Neural crest cell (in vitro differentiated cells): ENCODE measurements at regions not wholly inside any gene's neighbourhood (a gene's known extent, or its start where the extent isn't known, plus 50 kb on each side); places are given as distances from the start of the nearest gene placed in this dataset.

Experiments
- DNase-seq: peaks from one replicate; pipeline ENCODE4 v3.0.0; 2021; ENCODE audit warnings: low read depth, mixed read lengths, low spot score
- H3K27ac Mint-ChIP-seq: one replicate; pipeline ENCODE4 v1.8.0; 2021; ENCODE audit warnings: mild to moderate bottlenecking, mixed read lengths; ENCODE audit not compliant: unreplicated experiment
- H3K27me3 Mint-ChIP-seq: 2 replicates; pipeline ENCODE4 v1.8.0; 2021; ENCODE audit warnings: low read depth, mild to moderate bottlenecking, mixed read lengths
- H3K36me3 Mint-ChIP-seq: 2 replicates; pipeline ENCODE4 v1.8.0; 2021; ENCODE audit warnings: low read depth, mild to moderate bottlenecking, mixed read lengths
- H3K4me1 Mint-ChIP-seq: 2 replicates; pipeline ENCODE4 v1.8.0; 2021; ENCODE audit warnings: mixed read lengths
- H3K4me3 Mint-ChIP-seq: one replicate; pipeline ENCODE4 v1.8.0; 2021; ENCODE audit warnings: mild to moderate bottlenecking, mixed read lengths
- H3K9me3 Mint-ChIP-seq: 2 replicates; pipeline ENCODE4 v1.8.0; 2021; ENCODE audit warnings: mixed read lengths
- CTCF ChIP-seq: fragments of 200-600 bp; sonication (generic); conservative IDR thresholded peaks from 2 replicates; pipeline ENCODE4 v1.5.0; 2021; ENCODE audit warnings: antibody characterized with exemption, mild to moderate bottlenecking

- Mint-ChIP-seq H3K36me3 (no peaks in the 10 kb centered on the region), H3K9me3 (no peaks in the 10 kb centered on the region), H3K4me3 (no peak overlapping the region), H3K27ac (peak overlapping the region; percentile 50), H3K27me3 (no peaks in the 10 kb centered on the region), H3K4me1 (peaks cover 32% of the 10 kb centered on the region)
- no peak for TF ChIP-seq CTCF
- DNase-seq: no peak
Measured at GRCh38 chr2:240324312-240325015, 111.0 kb upstream of the GPC1 start.

GRCh38 chr2:240325016-240326007, 110.2 kb upstream of the GPC1 start:
- no peak for TF ChIP-seq CTCF
- Mint-ChIP-seq H3K9me3 (no peaks in the 10 kb centered on the region), H3K36me3 (no peaks in the 10 kb centered on the region), H3K4me1 (peaks cover 27% of the 10 kb centered on the region), H3K27me3 (no peaks in the 10 kb centered on the region), H3K27ac (no peak overlapping the region), H3K4me3 (no peak overlapping the region)
- no peak for DNase-seq

GRCh38 chr2:240326246-240326645, 109.2 kb upstream of the GPC1 start:
- no peaks in the 10 kb centered on the region for H3K9me3 Mint-ChIP-seq
- peak overlapping the region; percentile 71 for H3K27ac Mint-ChIP-seq
- H3K4me3 Mint-ChIP-seq: no peak overlapping the region
- DNase-seq: no peak
- H3K27me3 Mint-ChIP-seq: no peaks in the 10 kb centered on the region
- H3K36me3 Mint-ChIP-seq: no peaks in the 10 kb centered on the region
- H3K4me1 Mint-ChIP-seq: peaks cover 18% of the 10 kb centered on the region
- TF ChIP-seq CTCF: no peak

GRCh38 chr2:240326886-240327285, 108.6 kb upstream of the GPC1 start:
- no peak for TF ChIP-seq CTCF
- Mint-ChIP-seq H3K4me1 (peaks cover 17% of the 10 kb centered on the region), H3K9me3 (no peaks in the 10 kb centered on the region), H3K36me3 (no peaks in the 10 kb centered on the region), H3K27ac (peak overlapping the region; percentile 65), H3K27me3 (no peaks in the 10 kb centered on the region), H3K4me3 (no peak overlapping the region)
- DNase-seq: no peak

- no peak overlapping the region for H3K4me3 Mint-ChIP-seq
- no peaks in the 10 kb centered on the region for H3K9me3 Mint-ChIP-seq
- TF ChIP-seq CTCF: no peak
- no peak for DNase-seq
- peaks cover 17% of the 10 kb centered on the region for H3K4me1 Mint-ChIP-seq
- no peaks in the 10 kb centered on the region for H3K27me3 Mint-ChIP-seq
- no peaks in the 10 kb centered on the region for H3K36me3 Mint-ChIP-seq
- peak overlapping the region; percentile 62 for H3K27ac Mint-ChIP-seq
Measured at GRCh38 chr2:240327566-240327965, 107.9 kb upstream of the GPC1 start.
